GM23338 (cell line): ENCODE measurements at regions not wholly inside any gene's neighbourhood (a gene's known extent, or its start where the extent isn't known, plus 50 kb on each side); places are given as distances from the start of the nearest gene placed in this dataset.

Experiments used
- ATAC-seq: fragments of 200-7000 bp; cut with Tn5 transposase; 3 replicates; pipeline ENCODE4 v1.9.1; 2020
- DNase-seq: peaks from one replicate; pipeline ENCODE4 v3.0.0-alpha.2; 2015; ENCODE audit warnings: low spot score
- H2AFZ ChIP-seq: fragments of 200-600 bp; sonication (generic); 2 replicates; pipeline ENCODE4 v1.8.0; 2016; ENCODE audit warnings: antibody characterized with exemption, mild to moderate bottlenecking, moderate library complexity
- H3F3A ChIP-seq: fragments of 200-600 bp; sonication (generic); replicated peaks from 2 replicates; pipeline ENCODE4 v1.8.0; 2017; ENCODE audit warnings: antibody characterized with exemption, mixed run types, low read depth
- H3K27ac ChIP-seq: fragments of 200-600 bp; sonication (generic); 2 replicates; pipeline ENCODE4 v1.6.1; 2016; ENCODE audit warnings: low read depth
- H3K27me3 ChIP-seq: fragments of 200-600 bp; sonication (generic); 2 replicates; pipeline ENCODE4 v1.8.0; 2016; ENCODE audit warnings: mild to moderate bottlenecking, mixed run types, moderate library complexity; ENCODE audit not compliant: insufficient read depth
- H3K36me3 ChIP-seq: fragments of 200-600 bp; sonication (generic); 2 replicates; pipeline ENCODE4 v1.8.0; 2016; ENCODE audit warnings: mild to moderate bottlenecking; ENCODE audit not compliant: insufficient read depth
- H3K4me1 ChIP-seq: fragments of 200-600 bp; sonication (generic); 2 replicates; pipeline ENCODE4 v1.8.0; 2016; ENCODE audit warnings: mild to moderate bottlenecking, moderate library complexity; ENCODE audit not compliant: insufficient read depth
- H3K4me2 ChIP-seq: fragments of 200-600 bp; sonication (generic); 2 replicates; pipeline ENCODE4 v1.7.1; 2017; ENCODE audit warnings: mixed run types
- H3K4me3 ChIP-seq: fragments of 200-600 bp; sonication (generic); 2 replicates; pipeline ENCODE4 v1.6.1; 2016; ENCODE audit warnings: mixed run types
- H3K79me2 ChIP-seq: fragments of 200-600 bp; sonication (generic); replicated peaks from 2 replicates; pipeline ENCODE4 v1.8.0; 2017; ENCODE audit warnings: mild to moderate bottlenecking; ENCODE audit not compliant: insufficient read depth
- H3K9me2 ChIP-seq: fragments of 200-600 bp; sonication (generic); 2 replicates; pipeline ENCODE4 v1.8.0; 2017; ENCODE audit not compliant: insufficient read depth
- H4K20me1 ChIP-seq: fragments of 200-600 bp; sonication (generic); replicated peaks from 2 replicates; pipeline ENCODE4 v1.8.0; 2017; ENCODE audit warnings: mild to moderate bottlenecking; ENCODE audit not compliant: insufficient read depth
- H3K27ac Mint-ChIP-seq: 2 replicates; pipeline ENCODE4 v1.8.0; 2020; ENCODE audit warnings: inconsistent platforms, mild to moderate bottlenecking, moderate library complexity, mixed read lengths
- H3K27me3 Mint-ChIP-seq: 3 replicates; pipeline ENCODE4 v1.8.0; 2022; ENCODE audit warnings: low read depth, mild to moderate bottlenecking, moderate library complexity, mixed read lengths, inconsistent platforms; ENCODE audit not compliant: insufficient read depth, poor library complexity
- H3K36me3 Mint-ChIP-seq: 3 replicates; pipeline ENCODE4 v1.8.0; 2021; ENCODE audit warnings: low read depth, mild to moderate bottlenecking, inconsistent platforms, moderate library complexity, mixed read lengths
- H3K4me1 Mint-ChIP-seq: 3 replicates; pipeline ENCODE4 v1.8.0; 2020; ENCODE audit warnings: mild to moderate bottlenecking, inconsistent platforms, mixed read lengths
- H3K4me3 Mint-ChIP-seq: 3 replicates; pipeline ENCODE4 v1.8.0; 2021; ENCODE audit warnings: moderate library complexity, mild to moderate bottlenecking, inconsistent platforms, mixed read lengths
- H3K9me3 Mint-ChIP-seq: 3 replicates; pipeline ENCODE4 v1.8.0; 2020; ENCODE audit warnings: moderate library complexity, mild to moderate bottlenecking, inconsistent platforms, mixed read lengths
- CREB1 ChIP-seq: fragments of 250-450 bp; sonication (Bioruptor Pico); IDR thresholded peaks from 2 replicates; pipeline ENCODE4 v1.5.0; 2020; ENCODE audit warnings: low read depth, mild to moderate bottlenecking, moderate library complexity
- EZH2 ChIP-seq: fragments of 200-600 bp; sonication (generic); IDR thresholded peaks from one replicate; pipeline ENCODE4 v1.8.0; 2017; ENCODE audit warnings: antibody characterized with exemption, mild to moderate bottlenecking, low read depth; ENCODE audit not compliant: unreplicated experiment
- EZH2phosphoT487 ChIP-seq: fragments of 200-600 bp; sonication (generic); IDR thresholded peaks from one replicate; pipeline ENCODE4 v1.8.1; 2018; ENCODE audit warnings: antibody characterized with exemption; ENCODE audit not compliant: unreplicated experiment
- JUNB ChIP-seq: IDR thresholded peaks from one replicate; pipeline ENCODE4 v1.6.1; 2016; ENCODE audit warnings: antibody characterized with exemption; ENCODE audit not compliant: unreplicated experiment
- NANOG ChIP-seq: IDR thresholded peaks from 2 replicates; pipeline ENCODE4 v1.6.1; 2016; ENCODE audit warnings: antibody characterized with exemption, borderline replicate concordance
- POLR2AphosphoS5 ChIP-seq: IDR thresholded peaks from 2 replicates; pipeline ENCODE4 v1.6.1; 2016; ENCODE audit warnings: antibody characterized with exemption, low read depth
- STAT1 ChIP-seq: IDR thresholded peaks from one replicate; pipeline ENCODE4 v1.6.1; 2016; ENCODE audit warnings: antibody characterized with exemption; ENCODE audit not compliant: unreplicated experiment
- ZNF114 ChIP-seq: fragments of 250-450 bp; sonication (Bioruptor Pico); IDR thresholded peaks from 2 replicates; pipeline ENCODE4 v1.5.0; 2020; ENCODE audit warnings: mild to moderate bottlenecking, moderate library complexity
- ZNF331 ChIP-seq: fragments of 250-450 bp; sonication (Bioruptor Pico); IDR thresholded peaks from 2 replicates; pipeline ENCODE4 v1.5.0; 2020; ENCODE audit warnings: low read depth, mild to moderate bottlenecking, moderate library complexity
- TF ChIP-seq, protein P1 (sequence below), 2 experiments: fragments of 200-600 bp in 1 of 2; sonication (generic) in 1 of 2; conservative IDR thresholded peaks; 2 replicates each; pipeline versions ENCODE4 v1.5.1 to v1.6.1; 2016 to 2017; ENCODE audit warnings: antibody characterized with exemption in 2 of 2, low read depth in 2 of 2, mild to moderate bottlenecking in 2 of 2, moderate library complexity in 1 of 2
- TF ChIP-seq, protein P2 (sequence below): fragments of 250-450 bp; sonication (Bioruptor Pico); IDR thresholded peaks from 2 replicates; pipeline ENCODE4 v1.5.0; 2020; ENCODE audit warnings: mild to moderate bottlenecking, moderate library complexity
- TF ChIP-seq, protein P3 (sequence below): IDR thresholded peaks from one replicate; pipeline ENCODE4 v1.6.1; 2018; ENCODE audit warnings: antibody characterized with exemption; ENCODE audit not compliant: unreplicated experiment
- TF ChIP-seq, protein P4 (sequence below): IDR thresholded peaks from 2 replicates; pipeline ENCODE4 v1.6.1; 2016; ENCODE audit warnings: antibody characterized with exemption

DNA sequence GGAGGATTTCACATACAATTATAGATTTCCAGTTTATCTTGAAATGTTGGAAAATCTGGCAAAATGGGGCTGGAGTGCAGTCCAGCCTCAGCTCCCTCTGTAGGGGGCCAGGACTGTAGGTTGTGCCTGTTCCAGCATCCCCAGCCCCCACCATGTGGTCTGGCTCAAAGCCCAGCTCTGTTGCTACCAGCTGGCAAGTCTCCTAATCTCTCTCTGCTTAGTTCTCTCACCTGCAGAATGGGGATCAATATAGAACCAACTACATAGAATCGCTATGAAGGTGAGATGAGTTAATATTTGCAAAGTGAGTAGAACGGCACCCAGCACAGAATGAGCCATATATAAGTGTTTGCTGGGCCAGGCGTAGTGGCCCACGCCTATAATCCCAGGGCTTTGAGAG, 50.0 kb upstream of the TARDBP start:
- H3K27me3 Mint-ChIP-seq: peaks cover 8% of the 10 kb centered on the region
- Histone ChIP-seq H3K9me2 (no peaks in the 10 kb centered on the region), H3K4me1 (peaks cover 21% of the 10 kb centered on the region), H3F3A (no peaks in the 10 kb centered on the region), H3K27me3 (no peaks in the 10 kb centered on the region), H3K4me2 (no peak overlapping the region), H2AFZ (no peak overlapping the region), H3K36me3 (no peaks in the 10 kb centered on the region), H3K79me2 (no peaks in the 10 kb centered on the region), H3K4me3 (no peak overlapping the region), H4K20me1 (no peaks in the 10 kb centered on the region), H3K27ac (no peak overlapping the region)
- no peak overlapping the region for H3K27ac Mint-ChIP-seq
- no peak overlapping the region for H3K4me3 Mint-ChIP-seq
- TF ChIP-seq CREB1 (CRISPR knock-in tag) (no peak), EZH2phosphoT487 (no peak), NANOG (no peak), ZNF331 (CRISPR knock-in tag) (no peak), EZH2 (no peak), POLR2AphosphoS5 (no peak), STAT1 (no peak), ZNF114 (CRISPR knock-in tag) (no peak), JUNB (no peak)
- TF ChIP-seq, protein P1, sequence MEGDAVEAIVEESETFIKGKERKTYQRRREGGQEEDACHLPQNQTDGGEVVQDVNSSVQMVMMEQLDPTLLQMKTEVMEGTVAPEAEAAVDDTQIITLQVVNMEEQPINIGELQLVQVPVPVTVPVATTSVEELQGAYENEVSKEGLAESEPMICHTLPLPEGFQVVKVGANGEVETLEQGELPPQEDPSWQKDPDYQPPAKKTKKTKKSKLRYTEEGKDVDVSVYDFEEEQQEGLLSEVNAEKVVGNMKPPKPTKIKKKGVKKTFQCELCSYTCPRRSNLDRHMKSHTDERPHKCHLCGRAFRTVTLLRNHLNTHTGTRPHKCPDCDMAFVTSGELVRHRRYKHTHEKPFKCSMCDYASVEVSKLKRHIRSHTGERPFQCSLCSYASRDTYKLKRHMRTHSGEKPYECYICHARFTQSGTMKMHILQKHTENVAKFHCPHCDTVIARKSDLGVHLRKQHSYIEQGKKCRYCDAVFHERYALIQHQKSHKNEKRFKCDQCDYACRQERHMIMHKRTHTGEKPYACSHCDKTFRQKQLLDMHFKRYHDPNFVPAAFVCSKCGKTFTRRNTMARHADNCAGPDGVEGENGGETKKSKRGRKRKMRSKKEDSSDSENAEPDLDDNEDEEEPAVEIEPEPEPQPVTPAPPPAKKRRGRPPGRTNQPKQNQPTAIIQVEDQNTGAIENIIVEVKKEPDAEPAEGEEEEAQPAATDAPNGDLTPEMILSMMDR (conservative IDR thresholded peaks at IDR 0.05; ENCODE audit: low read depth in 2 of 2): no peak
- TF ChIP-seq, protein P2, sequence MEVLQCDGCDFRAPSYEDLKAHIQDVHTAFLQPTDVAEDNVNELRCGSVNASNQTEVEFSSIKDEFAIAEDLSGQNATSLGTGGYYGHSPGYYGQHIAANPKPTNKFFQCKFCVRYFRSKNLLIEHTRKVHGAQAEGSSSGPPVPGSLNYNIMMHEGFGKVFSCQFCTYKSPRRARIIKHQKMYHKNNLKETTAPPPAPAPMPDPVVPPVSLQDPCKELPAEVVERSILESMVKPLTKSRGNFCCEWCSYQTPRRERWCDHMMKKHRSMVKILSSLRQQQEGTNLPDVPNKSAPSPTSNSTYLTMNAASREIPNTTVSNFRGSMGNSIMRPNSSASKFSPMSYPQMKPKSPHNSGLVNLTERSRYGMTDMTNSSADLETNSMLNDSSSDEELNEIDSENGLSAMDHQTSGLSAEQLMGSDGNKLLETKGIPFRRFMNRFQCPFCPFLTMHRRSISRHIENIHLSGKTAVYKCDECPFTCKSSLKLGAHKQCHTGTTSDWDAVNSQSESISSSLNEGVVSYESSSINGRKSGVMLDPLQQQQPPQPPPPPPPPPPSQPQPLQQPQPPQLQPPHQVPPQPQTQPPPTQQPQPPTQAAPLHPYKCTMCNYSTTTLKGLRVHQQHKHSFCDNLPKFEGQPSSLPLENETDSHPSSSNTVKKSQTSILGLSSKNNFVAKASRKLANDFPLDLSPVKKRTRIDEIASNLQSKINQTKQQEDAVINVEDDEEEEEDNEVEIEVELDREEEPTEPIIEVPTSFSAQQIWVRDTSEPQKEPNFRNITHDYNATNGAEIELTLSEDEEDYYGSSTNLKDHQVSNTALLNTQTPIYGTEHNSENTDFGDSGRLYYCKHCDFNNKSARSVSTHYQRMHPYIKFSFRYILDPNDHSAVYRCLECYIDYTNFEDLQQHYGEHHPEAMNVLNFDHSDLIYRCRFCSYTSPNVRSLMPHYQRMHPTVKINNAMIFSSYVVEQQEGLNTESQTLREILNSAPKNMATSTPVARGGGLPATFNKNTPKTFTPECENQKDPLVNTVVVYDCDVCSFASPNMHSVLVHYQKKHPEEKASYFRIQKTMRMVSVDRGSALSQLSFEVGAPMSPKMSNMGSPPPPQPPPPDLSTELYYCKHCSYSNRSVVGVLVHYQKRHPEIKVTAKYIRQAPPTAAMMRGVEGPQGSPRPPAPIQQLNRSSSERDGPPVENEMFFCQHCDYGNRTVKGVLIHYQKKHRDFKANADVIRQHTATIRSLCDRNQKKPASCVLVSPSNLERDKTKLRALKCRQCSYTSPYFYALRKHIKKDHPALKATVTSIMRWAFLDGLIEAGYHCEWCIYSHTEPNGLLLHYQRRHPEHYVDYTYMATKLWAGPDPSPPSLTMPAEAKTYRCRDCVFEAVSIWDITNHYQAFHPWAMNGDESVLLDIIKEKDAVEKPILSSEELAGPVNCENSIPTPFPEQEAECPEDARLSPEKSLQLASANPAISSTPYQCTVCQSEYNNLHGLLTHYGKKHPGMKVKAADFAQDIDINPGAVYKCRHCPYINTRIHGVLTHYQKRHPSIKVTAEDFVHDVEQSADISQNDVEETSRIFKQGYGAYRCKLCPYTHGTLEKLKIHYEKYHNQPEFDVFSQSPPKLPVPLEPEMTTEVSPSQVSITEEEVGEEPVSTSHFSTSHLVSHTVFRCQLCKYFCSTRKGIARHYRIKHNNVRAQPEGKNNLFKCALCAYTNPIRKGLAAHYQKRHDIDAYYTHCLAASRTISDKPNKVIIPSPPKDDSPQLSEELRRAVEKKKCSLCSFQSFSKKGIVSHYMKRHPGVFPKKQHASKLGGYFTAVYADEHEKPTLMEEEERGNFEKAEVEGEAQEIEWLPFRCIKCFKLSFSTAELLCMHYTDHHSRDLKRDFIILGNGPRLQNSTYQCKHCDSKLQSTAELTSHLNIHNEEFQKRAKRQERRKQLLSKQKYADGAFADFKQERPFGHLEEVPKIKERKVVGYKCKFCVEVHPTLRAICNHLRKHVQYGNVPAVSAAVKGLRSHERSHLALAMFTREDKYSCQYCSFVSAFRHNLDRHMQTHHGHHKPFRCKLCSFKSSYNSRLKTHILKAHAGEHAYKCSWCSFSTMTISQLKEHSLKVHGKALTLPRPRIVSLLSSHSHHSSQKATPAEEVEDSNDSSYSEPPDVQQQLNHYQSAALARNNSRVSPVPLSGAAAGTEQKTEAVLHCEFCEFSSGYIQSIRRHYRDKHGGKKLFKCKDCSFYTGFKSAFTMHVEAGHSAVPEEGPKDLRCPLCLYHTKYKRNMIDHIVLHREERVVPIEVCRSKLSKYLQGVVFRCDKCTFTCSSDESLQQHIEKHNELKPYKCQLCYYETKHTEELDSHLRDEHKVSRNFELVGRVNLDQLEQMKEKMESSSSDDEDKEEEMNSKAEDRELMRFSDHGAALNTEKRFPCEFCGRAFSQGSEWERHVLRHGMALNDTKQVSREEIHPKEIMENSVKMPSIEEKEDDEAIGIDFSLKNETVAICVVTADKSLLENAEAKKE (CRISPR knock-in tag): no peak
- TF ChIP-seq, protein P3, sequence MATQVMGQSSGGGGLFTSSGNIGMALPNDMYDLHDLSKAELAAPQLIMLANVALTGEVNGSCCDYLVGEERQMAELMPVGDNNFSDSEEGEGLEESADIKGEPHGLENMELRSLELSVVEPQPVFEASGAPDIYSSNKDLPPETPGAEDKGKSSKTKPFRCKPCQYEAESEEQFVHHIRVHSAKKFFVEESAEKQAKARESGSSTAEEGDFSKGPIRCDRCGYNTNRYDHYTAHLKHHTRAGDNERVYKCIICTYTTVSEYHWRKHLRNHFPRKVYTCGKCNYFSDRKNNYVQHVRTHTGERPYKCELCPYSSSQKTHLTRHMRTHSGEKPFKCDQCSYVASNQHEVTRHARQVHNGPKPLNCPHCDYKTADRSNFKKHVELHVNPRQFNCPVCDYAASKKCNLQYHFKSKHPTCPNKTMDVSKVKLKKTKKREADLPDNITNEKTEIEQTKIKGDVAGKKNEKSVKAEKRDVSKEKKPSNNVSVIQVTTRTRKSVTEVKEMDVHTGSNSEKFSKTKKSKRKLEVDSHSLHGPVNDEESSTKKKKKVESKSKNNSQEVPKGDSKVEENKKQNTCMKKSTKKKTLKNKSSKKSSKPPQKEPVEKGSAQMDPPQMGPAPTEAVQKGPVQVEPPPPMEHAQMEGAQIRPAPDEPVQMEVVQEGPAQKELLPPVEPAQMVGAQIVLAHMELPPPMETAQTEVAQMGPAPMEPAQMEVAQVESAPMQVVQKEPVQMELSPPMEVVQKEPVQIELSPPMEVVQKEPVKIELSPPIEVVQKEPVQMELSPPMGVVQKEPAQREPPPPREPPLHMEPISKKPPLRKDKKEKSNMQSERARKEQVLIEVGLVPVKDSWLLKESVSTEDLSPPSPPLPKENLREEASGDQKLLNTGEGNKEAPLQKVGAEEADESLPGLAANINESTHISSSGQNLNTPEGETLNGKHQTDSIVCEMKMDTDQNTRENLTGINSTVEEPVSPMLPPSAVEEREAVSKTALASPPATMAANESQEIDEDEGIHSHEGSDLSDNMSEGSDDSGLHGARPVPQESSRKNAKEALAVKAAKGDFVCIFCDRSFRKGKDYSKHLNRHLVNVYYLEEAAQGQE: no peak
- TF ChIP-seq, protein P4, sequence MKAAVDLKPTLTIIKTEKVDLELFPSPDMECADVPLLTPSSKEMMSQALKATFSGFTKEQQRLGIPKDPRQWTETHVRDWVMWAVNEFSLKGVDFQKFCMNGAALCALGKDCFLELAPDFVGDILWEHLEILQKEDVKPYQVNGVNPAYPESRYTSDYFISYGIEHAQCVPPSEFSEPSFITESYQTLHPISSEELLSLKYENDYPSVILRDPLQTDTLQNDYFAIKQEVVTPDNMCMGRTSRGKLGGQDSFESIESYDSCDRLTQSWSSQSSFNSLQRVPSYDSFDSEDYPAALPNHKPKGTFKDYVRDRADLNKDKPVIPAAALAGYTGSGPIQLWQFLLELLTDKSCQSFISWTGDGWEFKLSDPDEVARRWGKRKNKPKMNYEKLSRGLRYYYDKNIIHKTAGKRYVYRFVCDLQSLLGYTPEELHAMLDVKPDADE: no peak
- DNase-seq (no peak), ATAC-seq (no peak)
- peaks cover 48% of the 10 kb centered on the region for H3K4me1 Mint-ChIP-seq
- no peaks in the 10 kb centered on the region for H3K36me3 Mint-ChIP-seq
- no peaks in the 10 kb centered on the region for H3K9me3 Mint-ChIP-seq
